ENCODE measurements at regions not wholly inside any gene's neighbourhood (a gene's known extent, or its start where the extent isn't known, plus 50 kb on each side); places are given as distances from the start of the nearest gene placed in this dataset.

DNA sequence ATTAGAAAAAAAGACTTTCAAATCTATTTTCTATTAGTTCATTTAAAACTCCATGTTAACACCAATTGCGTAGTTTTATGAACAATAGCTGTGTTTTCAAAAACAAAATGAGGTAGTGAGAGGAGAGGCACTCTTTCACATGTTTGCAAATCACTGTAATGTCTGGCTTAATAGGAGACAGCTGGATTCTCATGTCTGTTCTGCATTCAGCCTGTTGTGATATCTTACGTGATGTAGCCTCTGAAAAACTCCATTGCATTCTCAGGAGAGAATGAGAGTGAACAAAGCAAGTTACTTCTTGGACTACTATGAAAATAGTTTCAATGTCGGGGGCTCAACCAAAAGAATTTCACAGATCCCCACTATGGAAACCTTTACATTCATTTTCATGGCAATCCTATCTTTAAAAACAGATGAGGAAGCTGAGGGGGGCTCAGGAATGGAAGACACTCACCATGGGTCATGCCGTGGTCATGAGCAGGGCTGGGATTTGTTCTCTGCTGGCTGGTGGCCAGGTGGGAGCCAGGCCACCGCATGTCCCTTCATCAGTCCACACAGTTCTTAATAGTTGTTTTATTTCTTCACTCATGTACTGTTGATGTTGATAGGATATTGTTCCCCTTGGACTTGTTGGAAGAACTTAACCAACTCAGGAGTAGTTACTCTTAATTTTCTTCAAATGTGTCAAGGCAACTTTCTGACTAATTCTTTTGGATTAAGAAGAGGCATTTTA lies 346.2 kb upstream of the FAR2 start:
- TF ChIP-seq EZH2 (IDR thresholded peaks at IDR 0.05), result no peak
- TF ChIP-seq, protein P1, sequence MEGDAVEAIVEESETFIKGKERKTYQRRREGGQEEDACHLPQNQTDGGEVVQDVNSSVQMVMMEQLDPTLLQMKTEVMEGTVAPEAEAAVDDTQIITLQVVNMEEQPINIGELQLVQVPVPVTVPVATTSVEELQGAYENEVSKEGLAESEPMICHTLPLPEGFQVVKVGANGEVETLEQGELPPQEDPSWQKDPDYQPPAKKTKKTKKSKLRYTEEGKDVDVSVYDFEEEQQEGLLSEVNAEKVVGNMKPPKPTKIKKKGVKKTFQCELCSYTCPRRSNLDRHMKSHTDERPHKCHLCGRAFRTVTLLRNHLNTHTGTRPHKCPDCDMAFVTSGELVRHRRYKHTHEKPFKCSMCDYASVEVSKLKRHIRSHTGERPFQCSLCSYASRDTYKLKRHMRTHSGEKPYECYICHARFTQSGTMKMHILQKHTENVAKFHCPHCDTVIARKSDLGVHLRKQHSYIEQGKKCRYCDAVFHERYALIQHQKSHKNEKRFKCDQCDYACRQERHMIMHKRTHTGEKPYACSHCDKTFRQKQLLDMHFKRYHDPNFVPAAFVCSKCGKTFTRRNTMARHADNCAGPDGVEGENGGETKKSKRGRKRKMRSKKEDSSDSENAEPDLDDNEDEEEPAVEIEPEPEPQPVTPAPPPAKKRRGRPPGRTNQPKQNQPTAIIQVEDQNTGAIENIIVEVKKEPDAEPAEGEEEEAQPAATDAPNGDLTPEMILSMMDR (IDR thresholded peaks at IDR 0.05), result no peak
